Hematopoietic multipotent progenitor cell treated with erythropoietin and hydrocortisone succinate and interleukin-3 and kit ligand, for 15 days (in vitro differentiated cells): ENCODE measurements at regions not wholly inside any gene's neighbourhood (a gene's known extent, or its start where the extent isn't known, plus 50 kb on each side); places are given as distances from the start of the nearest gene placed in this dataset.

Source experiments
- DNase-seq: peaks from one replicate; pipeline ENCODE4 v3.0.0-alpha.2; 2015; ENCODE audit warnings: low spot score

DNA sequence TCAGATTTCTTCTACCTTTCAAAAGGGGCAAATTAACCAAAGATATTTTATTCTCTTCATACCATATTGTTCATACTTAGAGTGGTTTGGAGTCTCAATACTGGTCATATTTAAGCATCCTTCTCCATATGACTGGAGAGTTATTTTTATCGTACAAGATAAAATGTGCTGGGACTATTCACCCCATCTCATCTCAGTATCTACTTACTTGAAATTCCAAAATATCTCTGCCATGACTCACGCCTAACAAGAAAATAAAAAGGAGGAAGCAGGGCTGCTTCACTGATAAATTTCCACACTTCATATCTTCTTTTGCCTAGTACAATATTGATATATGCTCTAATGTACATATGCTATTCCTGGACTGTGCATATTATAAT, 277.9 kb upstream of the CDH9 start:
- no peak for DNase-seq

DNA sequence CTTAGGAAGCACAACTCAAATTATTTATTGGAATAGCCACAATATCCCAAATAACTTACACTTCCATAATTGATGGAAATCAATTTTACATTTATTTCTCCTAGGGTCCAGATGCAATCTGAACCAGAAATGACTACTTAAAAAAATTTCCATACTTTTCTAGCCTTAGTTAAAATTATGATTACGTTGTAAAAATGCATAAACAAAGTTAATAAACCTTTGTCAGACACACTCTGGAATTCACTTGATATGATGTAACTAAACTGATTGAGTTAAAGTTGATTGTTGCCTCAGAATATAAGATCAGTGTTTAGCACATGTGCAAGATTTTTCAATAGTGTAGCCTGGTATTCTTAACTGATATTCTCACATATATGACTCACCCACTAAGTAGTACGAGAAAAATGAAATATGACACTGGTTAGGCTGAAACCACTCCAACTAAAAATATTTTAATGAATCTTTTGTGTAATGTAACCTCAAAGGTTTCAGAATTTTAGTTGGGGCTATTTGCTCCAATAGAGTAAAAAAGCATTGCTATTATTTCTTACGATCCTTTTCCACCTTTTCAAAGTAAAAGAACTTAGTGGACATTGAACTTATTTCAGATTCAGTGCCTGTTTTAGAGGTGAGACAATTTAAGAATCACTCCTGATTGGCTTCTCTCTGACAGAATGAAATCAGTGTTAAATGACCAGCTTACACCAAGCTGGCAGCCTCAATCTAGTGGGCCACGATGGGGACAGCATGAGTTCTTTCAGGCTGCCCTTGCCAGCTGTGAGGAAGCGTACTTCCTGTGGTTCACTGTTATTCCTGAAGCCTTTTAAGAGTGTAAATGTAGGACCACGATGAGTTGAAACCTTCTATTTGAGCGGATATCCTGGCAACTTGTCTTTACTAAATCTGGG, 277.2 kb upstream of the CDH9 start:
- no peak for DNase-seq

DNA sequence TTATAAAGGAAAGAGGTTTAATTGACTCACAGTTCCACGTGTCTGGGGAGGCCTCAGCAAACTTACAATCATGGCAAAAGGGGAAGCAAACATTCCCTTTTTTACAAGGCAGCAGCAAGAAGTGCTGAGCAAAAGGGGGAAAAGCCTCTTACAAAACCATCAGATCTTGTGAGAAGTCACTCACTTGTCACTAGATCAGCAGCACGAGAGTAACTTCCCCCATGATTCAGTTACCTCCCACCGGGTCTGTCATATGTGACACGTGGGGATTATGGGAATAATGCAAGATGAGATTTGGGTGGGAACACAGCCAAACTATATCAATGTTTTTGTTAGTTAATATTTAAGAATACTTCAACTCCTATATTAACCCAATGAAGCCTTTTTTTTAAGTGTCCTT, 275.2 kb upstream of the CDH9 start:
- no peak for DNase-seq

DNA sequence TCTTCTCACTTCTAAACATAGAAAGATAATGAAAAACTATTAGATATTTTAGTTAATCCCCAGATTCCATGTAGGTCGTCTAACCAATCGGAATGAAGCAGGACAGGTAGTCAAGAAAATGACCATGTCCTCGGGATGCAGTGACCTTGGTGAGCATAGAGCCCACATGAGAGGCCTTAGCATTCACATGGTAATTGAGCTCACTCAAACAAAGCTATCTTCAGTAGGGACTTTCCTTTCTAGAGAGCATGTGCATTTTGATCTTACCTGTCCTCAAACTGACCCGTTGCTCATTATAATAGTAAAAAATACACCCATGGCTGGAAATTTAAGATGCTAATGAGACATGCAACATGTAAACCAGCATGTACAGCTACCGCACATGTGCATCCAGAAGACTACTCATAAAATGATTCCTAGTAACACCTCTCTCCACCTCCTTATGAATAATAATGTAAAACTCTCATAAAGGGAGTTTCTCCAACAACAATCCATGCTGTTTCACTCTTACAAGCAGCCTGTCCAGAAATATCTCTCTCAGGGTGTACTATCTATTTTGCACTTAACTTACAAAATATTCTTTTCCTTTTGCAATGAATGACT, 274.0 kb upstream of the CDH9 start:
- no peak for DNase-seq

DNA sequence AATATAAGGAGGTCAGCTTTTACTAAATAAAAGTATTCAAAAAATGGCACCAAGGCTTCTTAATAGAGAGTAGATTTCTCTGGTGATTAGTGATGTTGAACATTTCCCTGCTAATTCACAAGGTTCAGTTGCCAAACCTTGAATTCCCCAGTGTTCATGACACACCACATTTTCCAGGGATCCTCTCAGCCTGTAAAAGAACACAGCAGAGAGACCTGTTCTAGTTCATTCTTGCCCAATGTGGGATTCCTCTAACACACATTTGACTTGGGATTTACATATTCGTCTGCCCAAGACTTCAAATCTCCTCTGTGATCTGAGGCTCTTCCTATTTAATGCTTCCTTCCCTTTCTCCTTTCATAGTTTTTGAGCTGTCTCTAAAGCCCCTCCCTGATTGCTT, 273.2 kb upstream of the CDH9 start:
- no peak for DNase-seq

DNA sequence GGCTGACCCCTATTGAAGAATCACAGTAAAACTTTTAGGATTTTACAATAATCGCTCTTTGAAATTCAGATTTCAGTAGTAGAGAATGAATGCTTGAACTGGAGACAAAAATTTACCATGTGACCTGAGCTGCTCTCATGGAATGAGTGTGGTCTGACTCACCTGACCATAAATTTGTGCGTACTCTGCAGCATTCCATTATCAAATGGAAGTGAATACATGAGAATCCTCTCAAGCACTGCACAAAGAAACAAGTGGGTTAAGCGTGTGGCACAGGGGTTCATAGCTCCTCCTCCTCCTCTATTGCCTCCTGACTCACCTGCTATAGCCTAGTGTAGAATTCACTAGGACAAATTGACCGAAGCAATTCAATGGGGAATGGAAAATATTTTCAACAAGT, 269.8 kb upstream of the CDH9 start:
- no peak for DNase-seq

DNA sequence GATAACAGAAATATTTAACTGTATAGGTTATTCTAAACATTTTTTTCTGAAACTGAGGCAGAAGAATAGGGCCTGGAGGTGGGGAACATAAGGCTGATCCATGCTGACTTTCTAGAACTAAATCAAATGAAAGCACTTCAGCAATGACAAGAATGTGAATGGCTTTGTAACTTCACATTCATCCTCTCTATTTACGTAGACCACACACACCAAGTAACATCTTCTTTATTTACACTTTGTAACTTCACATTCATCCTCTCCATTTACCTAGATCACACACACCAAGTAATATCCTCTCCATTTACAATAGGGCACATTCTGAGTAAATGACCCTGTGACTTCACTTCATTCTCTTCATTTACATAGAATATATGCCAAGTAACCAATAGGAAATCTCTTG, 251.8 kb upstream of the CDH9 start:
- no peak for DNase-seq

DNA sequence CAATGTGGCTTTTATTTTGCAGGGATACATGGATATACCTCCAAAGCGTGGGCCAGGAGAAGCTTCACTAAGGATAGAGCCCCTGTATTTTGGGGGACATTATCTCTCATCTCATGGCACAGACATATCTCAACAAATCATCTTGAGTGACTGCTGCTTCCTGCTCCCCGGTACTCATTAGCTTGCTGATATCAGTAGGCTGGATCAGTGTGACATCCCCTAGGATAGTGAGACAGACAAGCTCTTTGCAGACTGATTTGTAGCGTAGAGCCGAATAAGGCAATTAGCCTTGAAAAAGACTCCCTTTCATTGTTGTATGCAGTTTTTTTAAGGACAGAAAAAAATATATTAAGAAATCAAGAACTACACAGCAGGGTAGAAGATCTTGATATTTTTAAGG, 237.7 kb upstream of the CDH9 start:
- no peak for DNase-seq

DNA sequence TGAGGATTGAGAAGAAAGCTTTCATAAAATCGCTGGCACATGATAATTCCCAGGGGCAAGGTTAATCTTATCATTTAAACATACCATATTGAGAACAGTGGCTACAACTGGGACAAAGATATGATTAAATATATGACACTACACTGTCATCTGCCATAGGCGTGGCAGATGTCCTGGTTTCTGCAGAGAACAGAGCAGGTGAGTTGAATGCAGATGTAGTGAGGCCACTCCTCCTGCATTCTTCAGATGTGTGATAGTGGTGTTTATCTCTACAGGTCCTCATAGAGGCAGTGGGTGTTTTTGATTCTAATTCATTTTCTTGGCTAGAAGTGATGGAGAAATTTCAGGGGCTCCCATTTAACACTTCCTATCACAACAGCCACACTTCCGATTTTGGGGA, 237.0 kb upstream of the CDH9 start:
- DNase-seq, result no peak

DNA sequence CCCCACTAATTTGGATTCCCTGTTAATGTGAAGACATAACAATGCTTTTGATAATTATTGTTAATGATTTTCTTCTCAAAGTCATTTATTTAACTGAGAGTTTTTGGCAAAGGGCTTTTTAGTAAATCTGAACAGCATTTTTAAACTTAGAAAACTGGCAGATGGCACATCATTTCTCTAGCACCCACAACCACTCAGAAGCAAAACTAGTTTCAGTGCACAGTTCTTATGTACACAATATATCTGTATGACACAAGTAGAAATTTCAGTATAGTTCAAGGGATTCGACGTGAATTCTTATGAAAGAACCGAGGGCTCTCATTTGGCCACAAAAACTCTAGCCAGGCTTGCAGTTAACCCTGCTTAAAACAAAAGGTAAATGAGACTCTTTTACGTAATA, 231.4 kb upstream of the CDH9 start:
- DNase-seq, result no peak

DNA sequence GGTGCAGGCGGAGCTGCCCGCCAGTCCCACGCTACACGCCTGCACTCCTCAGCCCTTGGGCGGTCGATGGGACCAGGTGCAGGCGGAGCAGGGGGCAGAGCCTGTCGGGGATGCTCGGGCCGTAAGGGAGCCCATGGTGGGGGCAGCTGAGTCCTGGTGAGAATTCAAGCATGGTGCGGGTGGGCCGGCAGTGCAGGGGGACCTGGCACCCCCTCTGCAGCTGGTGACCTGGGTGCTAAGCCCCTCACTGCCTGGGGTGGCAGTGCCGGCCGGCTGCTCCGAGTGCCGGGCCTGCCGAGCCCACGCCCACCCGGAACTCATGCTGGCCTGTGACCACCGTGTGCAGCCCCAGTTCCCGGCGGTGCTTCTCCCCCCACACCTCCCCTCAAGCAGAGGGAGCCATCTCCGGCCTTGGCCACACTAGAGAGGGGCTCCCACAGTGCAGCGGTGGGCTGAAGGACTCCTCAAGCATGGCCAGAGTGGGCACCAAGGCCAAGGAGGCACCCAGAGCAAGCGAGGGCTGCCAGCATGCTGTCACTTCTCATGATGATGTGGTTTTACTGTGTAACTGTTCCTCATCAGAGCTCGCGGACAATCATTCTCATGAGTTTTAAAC, 228.9 kb upstream of the CDH9 start:
- DNase-seq, result no peak

DNA sequence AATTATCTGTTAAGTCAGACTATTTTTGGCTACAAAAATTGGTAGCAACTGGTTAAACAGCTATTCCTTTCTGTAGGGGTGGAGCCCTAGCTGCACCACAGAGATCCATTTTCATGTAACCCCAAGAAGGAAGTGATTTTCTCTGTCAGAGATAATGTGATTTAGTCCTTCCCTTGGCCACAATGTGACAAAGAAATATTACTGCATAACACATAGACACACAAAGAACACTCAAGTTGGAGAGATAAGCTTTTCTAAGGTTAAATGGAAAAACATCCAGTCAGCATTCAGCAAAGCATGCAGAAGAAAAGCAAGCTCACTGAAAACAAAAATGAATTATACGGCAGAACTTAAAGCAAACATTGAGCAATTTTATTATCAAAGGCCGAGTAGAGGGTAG, 227.8 kb upstream of the CDH9 start:
- no peak for DNase-seq

DNA sequence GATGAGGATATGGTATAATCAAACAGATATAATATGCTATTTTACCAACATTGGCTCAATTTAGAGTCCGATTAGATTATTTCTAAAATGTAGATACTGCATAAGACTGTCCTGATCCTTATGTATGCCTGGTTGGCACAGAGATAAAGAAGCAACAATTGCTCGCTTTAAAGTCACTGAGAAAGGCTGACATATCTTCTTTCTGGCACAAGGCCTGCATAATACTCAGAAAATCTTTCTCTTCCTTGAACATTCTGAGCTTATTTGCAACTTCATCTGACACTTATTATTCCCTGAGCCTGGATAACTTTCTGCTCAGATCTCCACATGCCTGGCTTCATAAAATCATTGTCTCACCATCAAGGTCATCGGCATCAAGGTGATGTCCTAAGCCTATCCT, 219.3 kb upstream of the CDH9 start:
- no peak for DNase-seq

DNA sequence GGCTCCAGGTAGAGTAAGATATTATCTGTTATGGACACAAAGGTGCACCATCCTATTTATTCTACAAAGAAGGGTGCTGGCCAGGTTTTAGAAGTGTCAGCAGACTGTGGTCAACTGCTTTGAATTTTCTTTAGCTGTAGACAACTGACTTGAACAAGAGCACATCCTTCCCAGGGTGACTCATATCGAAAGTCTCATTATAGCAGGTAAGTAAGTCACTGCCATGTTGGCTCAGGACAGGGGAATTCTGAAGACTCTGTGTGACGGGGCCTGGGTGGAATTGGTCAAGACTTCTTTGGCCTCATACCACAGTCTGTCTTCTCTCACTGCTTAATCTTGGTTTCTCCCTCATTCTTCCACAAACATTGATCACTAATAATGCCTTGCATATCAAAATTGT, 214.5 kb upstream of the CDH9 start:
- no peak for DNase-seq

DNA sequence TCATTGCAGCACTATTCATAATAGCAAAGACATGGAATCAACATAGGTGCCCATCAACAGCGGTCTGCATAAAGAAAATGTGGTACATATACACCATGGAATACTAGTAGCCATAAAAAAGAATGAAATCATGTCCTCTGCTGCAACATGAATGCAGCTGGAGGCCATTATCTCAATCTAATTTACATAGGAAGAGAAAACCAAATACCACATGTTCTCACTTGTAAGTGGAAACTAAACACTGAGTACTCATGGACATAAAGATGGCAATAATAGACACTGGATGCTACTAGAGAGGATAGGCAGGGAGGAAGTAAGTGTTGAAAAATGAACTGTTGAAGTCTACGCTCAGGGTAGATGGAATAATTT, 203.9 kb upstream of the CDH9 start:
- DNase-seq, result no peak

DNA sequence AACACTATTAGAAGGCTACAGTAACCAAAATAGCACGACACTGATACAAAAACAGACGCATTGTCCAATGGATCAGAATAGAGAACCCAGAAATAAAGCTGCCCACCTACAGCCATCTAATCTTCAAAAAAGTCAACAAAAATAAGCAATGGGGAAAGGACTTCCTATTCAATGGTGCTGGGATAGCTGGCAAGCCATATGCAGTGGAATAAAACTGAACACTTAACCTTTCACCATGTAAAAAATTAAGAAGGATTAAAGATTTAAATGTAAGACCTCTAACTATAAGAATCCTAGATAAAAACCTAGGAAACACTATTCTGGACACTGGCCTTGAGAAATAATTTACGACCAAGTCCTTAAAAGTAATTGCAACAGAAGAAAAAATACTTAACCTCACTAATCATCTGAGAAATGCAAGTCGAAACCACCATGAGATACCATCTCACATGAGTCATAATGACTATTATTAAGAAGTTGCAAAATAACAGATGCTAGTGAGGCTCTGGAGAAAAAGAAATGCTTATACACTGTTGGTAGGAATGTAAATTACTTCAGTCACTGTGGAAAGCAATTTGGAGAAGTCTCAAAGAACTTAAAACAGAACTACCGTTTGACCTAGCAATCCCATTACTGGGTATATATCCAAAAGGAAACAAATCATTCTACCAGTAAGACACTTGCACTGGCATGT, 203.3 kb upstream of the CDH9 start:
- DNase-seq, result no peak

DNA sequence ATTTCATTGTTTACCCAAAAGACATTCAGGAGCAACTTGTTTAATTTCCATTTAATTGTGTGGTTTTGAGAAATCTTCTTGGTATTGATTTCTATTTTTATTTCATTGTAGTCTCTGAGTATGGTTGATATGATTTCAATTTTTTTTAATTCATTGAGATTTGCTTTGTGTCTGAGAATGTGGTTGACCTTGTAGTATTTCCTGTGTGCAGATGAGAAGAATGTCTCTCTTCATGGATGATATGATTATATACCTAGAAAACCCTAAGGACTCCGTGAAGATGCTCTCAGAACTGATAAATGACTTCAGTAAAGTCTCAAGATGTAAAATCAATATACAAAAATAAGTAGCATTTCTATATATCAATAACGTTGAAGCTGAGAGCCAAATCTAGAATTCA, 202.4 kb upstream of the CDH9 start:
- no peak for DNase-seq

DNA sequence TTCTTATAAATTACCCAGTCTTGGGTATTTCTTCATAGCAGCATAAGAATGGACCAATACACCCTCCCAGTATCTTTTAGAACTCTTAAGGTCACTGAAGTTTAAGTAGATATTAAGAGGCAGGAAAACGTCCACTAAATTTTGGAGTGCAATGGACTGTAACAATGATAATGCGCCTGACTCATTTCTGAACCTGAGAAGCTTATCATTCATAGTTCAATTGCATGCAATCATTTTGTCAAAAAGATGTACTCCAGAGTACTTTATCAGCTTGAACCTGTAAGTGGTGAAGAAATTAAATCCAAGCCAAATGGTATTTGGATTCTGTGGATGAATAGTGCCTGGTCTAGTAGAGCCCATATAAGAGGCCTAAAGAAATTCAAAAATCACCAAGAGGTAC, 196.5 kb upstream of the CDH9 start:
- DNase-seq, result no peak

DNA sequence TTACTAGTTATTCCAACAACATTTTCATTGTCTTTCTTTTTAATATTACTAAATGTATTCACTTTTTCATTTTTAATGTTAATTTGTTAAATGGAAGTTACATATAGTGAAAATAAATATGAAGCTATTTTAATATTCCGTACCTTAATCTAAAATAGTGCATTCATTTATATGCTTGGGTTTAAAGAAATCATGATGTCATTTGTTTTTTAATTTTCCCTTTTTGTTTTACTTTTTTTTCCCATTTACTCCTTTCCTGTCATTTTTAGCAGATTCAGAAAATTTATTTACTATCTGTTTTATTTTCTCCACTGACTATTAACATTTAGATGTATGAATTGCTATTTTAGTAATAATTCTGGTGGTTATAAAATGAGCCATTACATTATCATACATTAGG, 183.0 kb upstream of the CDH9 start:
- DNase-seq, result no peak

DNA sequence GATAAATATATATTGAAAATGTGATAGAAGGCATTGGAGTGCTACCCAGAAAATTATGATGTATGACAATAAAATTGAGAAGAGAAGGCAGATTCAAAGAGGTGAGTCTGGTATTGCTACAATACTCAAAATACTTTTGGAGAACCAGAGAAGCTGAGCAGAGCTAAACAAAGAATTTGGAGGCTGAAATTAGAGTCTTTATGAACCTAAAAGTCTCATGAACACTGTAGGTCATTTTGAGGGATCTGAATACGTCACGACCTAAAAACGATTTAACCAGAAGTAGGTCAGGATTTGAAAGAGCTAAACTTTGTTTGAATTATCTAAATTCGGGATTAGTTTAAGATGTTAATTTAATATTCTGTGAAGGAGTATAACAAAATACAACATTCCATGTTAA, 182.4 kb upstream of the CDH9 start:
- DNase-seq, result no peak

DNA sequence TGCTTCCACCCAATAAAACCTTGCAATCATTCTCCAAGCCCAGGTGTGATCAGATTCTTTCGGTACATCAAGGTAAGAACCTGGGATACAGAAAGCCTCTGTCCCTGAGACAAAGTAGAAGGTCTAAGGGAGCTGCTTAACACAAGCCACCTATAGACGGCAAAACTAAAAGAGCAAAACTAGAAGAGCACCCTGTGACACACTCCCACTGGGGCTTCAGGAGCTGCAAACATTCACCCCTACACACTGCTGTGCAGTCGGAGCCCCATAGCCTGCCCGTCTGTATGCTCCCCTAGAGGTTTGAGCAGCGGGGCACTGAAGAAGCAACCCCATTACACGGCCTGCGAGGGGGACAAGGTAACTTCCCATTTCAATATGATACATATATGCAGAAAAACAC, 179.6 kb upstream of the CDH9 start:
- DNase-seq, result no peak

DNA sequence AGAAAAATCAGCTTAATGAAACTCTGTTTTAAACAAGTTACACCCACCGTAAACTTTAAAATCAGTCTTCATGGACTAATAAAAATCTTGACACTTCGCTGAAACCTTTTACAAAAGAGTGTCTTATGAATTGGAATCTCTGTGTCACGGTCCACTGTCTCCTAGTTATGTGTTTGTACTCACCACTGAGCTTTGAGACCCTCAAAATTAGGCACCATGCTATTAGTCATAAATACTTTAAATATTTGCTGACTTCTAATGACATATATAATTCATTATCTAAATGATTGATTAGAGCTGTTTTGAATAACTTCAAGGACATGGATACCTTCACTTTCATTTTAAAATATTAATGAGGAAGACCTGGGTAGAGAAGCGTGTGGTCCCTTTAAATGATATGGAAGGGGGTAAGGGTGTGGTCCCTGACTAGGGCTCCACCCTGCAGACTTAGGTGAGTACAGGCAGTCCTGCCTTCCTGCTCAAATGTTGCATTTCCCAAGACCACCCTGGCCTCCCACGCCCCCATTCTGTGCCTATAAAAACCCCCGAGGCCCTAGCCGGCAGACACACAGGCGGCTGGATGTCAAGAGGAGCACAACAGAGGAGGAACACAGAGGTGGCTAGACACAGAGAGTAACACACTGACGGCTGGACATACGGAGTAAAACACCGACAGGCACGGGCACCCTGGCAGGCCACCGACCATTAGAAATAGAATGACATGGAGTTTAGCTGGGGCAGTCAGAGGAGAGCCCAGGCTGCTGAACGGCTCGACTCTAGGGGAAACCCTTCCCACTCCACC, 179.0 kb upstream of the CDH9 start:
- no peak for DNase-seq
